GM10266 (cell line): ENCODE measurements at regions not wholly inside any gene's neighbourhood (a gene's known extent, or its start where the extent isn't known, plus 50 kb on each side); places are given as distances from the start of the nearest gene placed in this dataset.

Source experiments
- DNase-seq: peaks from one replicate; pipeline ENCODE4 v3.0.0; 2012; ENCODE audit errors: extremely low spot score
- CTCF ChIP-seq: IDR thresholded peaks from 2 replicates; pipeline ENCODE4 v1.5.1; 2012; ENCODE audit warnings: mild to moderate bottlenecking, low read depth; ENCODE audit not compliant: control insufficient read depth, insufficient read depth; ENCODE audit errors: missing control alignments

GRCh38 chr2:234764372-234764771 is 187.4 kb upstream of the SH3BP4 start:
- no peak for TF ChIP-seq CTCF
- DNase-seq, result no peak

- DNase-seq, result no peak
- no peak for TF ChIP-seq CTCF
These were observed 188.6 kb upstream of the SH3BP4 start for GRCh38 chr2:234763002-234763873.

- TF ChIP-seq CTCF, result no peak
- DNase-seq, result no peak
These were observed 189.9 kb upstream of the SH3BP4 start for GRCh38 chr2:234761910-234762309.

GRCh38 chr2:234754126-234754525 is 197.7 kb upstream of the SH3BP4 start:
- TF ChIP-seq CTCF, result no peak
- DNase-seq, result no peak

GRCh38 chr2:234753701-234754100 is 198.1 kb upstream of the SH3BP4 start:
- TF ChIP-seq CTCF, result no peak
- no peak for DNase-seq

GRCh38 chr2:234752966-234753365 is 198.9 kb upstream of the SH3BP4 start:
- TF ChIP-seq CTCF, result no peak
- DNase-seq, result no peak

- DNase-seq, result no peak
- no peak for TF ChIP-seq CTCF
These were observed 200.4 kb upstream of the SH3BP4 start for GRCh38 chr2:234751275-234751973.
